Cardiac muscle cell (in vitro differentiated cells and primary cell): ENCODE measurements at regions not wholly inside any gene's neighbourhood (a gene's known extent, or its start where the extent isn't known, plus 50 kb on each side); places are given as distances from the start of the nearest gene placed in this dataset.

Experiments used
- DNase-seq, 2 donors: peaks; one replicate each; pipeline versions ENCODE4 v3.0.0 to v3.0.0-alpha.2; 2010 to 2017; ENCODE audit warnings: low read depth in 1 of 2, low spot score in 1 of 2
- H3K27ac ChIP-seq: fragments of 200-600 bp; sonication (generic); 2 replicates; pipeline ENCODE4 v1.5.1; 2016
- H3K27me3 ChIP-seq: fragments of 200-600 bp; sonication (generic); 2 replicates; pipeline ENCODE4 v1.6.0; 2016; ENCODE audit warnings: control low read depth
- H3K36me3 ChIP-seq: fragments of 200-600 bp; sonication (generic); 2 replicates; pipeline ENCODE4 v1.5.1; 2016; ENCODE audit warnings: control low read depth
- H3K4me1 ChIP-seq: fragments of 200-600 bp; sonication (generic); 2 replicates; pipeline ENCODE4 v1.8.1; 2017; ENCODE audit warnings: low read depth, mild to moderate bottlenecking, mixed run types
- H3K4me3 ChIP-seq: fragments of 200-600 bp; sonication (generic); 2 replicates; pipeline ENCODE4 v1.5.1; 2016; ENCODE audit warnings: mild to moderate bottlenecking
- H3K9me3 ChIP-seq: fragments of 200-600 bp; sonication (generic); 2 replicates; pipeline ENCODE4 v1.5.1; 2017; ENCODE audit warnings: low read depth, mild to moderate bottlenecking, control low read depth
- TF ChIP-seq, protein P1 (sequence below): IDR thresholded peaks from 2 replicates; pipeline ENCODE4 v1.5.1; 2012; ENCODE audit warnings: low read depth, mild to moderate bottlenecking, low read length

DNA sequence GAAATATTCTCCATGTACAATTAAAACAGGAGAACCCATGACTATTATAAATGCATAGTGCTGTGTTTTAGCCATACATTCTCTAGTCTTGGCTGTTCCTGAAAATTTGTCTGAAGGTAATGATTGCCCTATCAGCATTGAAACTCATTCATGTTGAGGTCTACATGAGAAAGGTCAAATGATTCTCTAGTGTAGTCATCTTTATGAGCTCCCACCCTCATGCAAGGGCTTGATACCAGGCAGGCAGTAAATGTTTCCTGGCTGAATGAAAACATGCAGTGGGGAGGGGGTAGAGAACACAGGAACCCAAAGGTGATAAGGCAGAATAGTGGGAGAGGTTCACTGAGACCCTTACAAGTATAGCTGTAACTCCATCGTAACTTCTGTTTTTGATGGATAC, 424.3 kb downstream of the COG6 start:
- Histone ChIP-seq H3K36me3 (no peaks in the 10 kb centered on the region), H3K4me3 (no peak overlapping the region), H3K27ac (no peak overlapping the region), H3K9me3 (no peaks in the 10 kb centered on the region), H3K4me1 (no peaks in the 10 kb centered on the region), H3K27me3 (no peaks in the 10 kb centered on the region)
- TF ChIP-seq, protein P1, sequence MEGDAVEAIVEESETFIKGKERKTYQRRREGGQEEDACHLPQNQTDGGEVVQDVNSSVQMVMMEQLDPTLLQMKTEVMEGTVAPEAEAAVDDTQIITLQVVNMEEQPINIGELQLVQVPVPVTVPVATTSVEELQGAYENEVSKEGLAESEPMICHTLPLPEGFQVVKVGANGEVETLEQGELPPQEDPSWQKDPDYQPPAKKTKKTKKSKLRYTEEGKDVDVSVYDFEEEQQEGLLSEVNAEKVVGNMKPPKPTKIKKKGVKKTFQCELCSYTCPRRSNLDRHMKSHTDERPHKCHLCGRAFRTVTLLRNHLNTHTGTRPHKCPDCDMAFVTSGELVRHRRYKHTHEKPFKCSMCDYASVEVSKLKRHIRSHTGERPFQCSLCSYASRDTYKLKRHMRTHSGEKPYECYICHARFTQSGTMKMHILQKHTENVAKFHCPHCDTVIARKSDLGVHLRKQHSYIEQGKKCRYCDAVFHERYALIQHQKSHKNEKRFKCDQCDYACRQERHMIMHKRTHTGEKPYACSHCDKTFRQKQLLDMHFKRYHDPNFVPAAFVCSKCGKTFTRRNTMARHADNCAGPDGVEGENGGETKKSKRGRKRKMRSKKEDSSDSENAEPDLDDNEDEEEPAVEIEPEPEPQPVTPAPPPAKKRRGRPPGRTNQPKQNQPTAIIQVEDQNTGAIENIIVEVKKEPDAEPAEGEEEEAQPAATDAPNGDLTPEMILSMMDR: no peak
- no peak for DNase-seq

DNA sequence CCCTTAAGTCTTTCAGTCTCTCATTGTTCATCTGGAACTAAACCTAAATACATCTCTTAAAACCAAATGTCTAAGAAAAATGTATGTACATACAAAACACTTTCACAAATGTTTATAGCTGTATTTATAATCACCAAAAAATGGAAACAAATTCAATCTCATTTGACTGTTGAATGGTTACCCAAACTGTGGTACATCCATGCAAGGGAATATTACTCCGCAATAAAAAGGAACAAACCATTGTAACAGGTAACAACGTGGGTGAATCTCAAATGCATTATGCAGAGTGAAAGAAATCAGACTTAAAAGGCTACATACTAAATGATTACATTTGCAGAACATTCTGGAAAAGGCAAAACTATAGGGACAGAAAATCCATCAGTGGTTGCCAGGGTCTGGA, 425.2 kb downstream of the COG6 start:
- Histone ChIP-seq H3K27ac (no peak overlapping the region), H3K4me1 (peaks cover 3% of the 10 kb centered on the region), H3K36me3 (no peaks in the 10 kb centered on the region), H3K4me3 (no peak overlapping the region), H3K27me3 (no peaks in the 10 kb centered on the region), H3K9me3 (no peaks in the 10 kb centered on the region)
- DNase-seq: no peak
- TF ChIP-seq, protein P1: no peak

DNA sequence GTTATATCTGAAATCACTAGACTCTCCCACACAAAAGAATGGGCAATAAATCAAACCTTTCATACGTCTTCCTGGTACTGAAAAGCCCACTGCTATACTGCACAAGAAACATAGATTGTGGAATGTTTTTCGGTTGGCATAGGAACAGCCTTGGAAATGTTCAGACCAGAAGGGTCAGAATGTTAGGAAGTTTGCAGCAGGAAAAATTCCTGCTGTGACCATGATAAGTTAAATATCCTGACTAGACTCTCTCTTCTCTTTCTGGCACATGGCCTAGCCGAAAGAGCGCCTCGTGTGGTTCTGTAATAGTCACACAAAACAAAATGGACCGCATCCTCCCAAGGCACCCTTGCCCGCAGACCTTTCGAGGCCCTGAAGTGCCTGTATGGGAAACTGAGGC, 427.2 kb downstream of the COG6 start:
- no peak overlapping the region for H3K27ac ChIP-seq
- TF ChIP-seq, protein P1: peak; percentile 59
- peak in 1 of 2 donors; percentile 97 for DNase-seq

DNA sequence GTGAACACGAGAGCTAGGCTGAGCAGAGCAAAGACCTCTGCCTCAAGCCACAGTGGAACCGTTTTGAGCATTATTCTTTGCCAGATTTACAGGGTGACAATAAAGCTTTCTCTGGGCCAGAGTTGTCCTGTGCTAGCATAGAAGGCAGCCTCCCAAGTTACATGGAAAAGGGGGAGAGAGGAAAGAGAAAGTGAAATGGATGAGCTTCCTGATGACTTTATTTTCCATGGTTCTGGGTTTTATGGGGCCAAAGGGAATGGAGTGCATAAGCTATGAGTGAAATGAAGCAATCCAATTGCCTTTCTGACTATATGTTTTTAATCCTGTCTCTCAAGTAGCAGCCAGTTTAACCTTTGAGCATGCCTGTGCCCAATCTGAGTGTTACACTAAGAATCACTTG, 428.4 kb downstream of the COG6 start:
- no peaks in the 10 kb centered on the region for H3K27me3 ChIP-seq
- no peak overlapping the region for H3K4me3 ChIP-seq
- H3K36me3 ChIP-seq: no peaks in the 10 kb centered on the region
- TF ChIP-seq, protein P1: no peak
- no peaks in the 10 kb centered on the region for H3K9me3 ChIP-seq
- no peak overlapping the region for H3K27ac ChIP-seq
- no peak for DNase-seq
- H3K4me1 ChIP-seq: peaks cover 3% of the 10 kb centered on the region

More for the DNA sequence above, 427.2 kb downstream of the COG6 start:
- no peaks in the 10 kb centered on the region for H3K9me3 ChIP-seq
- peaks cover 3% of the 10 kb centered on the region for H3K4me1 ChIP-seq
- no peaks in the 10 kb centered on the region for H3K27me3 ChIP-seq
- no peak overlapping the region for H3K4me3 ChIP-seq
- H3K36me3 ChIP-seq: no peaks in the 10 kb centered on the region

DNA sequence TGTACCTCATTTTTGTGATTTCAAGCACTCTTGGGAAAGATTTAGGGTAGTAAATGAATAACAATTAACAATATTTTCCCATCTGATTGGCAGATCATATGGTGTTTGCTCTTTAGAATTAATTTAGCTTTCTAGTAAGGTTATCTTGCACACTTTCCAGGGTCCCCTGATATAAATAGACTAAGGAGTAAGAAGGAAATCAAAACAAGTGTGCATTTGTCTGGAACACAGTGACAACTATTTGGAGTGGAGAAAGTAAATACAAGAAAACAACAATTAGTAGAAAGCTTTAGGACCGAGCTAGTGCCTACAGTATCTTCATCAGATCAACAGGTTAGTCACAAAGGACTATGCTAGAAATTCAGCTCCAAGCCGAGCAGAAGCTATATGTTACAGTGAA, 429.5 kb downstream of the COG6 start:
- Histone ChIP-seq H3K9me3 (no peaks in the 10 kb centered on the region), H3K36me3 (no peaks in the 10 kb centered on the region), H3K4me1 (peaks cover 3% of the 10 kb centered on the region), H3K4me3 (no peak overlapping the region), H3K27ac (no peak overlapping the region), H3K27me3 (no peaks in the 10 kb centered on the region)
- TF ChIP-seq, protein P1: no peak
- DNase-seq: no peak
